Esophagus mucosa (tissue), 1 donor: ENCODE measurements at regions not wholly inside any gene's neighbourhood (a gene's known extent, or its start where the extent isn't known, plus 50 kb on each side); places are given as distances from the start of the nearest gene placed in this dataset.
A peak's percentile ranks its signal among the peaks of the same experiment; 100 is the strongest.
"Not testable (repeated sequence)": the region's sequence is repeated elsewhere in the genome, so short reads cannot be mapped to it uniquely, and the experiment has no call there.

Experiments
- ATAC-seq: fragments of 200-7000 bp; cut with Tn5 transposase; one replicate; pipeline ENCODE4 v1.9.1; 2020
- donor health status: DM: yes; HTN: yes; CAD: no.

- ATAC-seq = no peak
These were observed 225.3 kb upstream of the PRSS1 start for GRCh38 chr7:142523821-142524460.

GRCh38 chr7:142522735-142523134 is 226.5 kb upstream of the PRSS1 start:
- ATAC-seq = no peak

- ATAC-seq = peak; percentile 17
These were observed 228.4 kb upstream of the PRSS1 start for GRCh38 chr7:142520885-142521284.

GRCh38 chr7:142520455-142520854 is 228.8 kb upstream of the PRSS1 start:
- ATAC-seq = peak; percentile 44

- no peak for ATAC-seq
These were observed 229.9 kb upstream of the PRSS1 start for GRCh38 chr7:142519079-142520078.

- peak; percentile 85 for ATAC-seq
These were observed 233.2 kb upstream of the PRSS1 start for GRCh38 chr7:142516038-142516501.

- ATAC-seq = not testable (repeated sequence)
These were observed 234.6 kb upstream of the PRSS1 start for GRCh38 chr7:142514716-142515115.

- ATAC-seq = no peak
These were observed 235.9 kb upstream of the PRSS1 start for GRCh38 chr7:142513178-142513955.

- ATAC-seq = no peak
These were observed 237.5 kb upstream of the PRSS1 start for GRCh38 chr7:142511801-142512200.

- ATAC-seq = no peak
These were observed 237.9 kb upstream of the PRSS1 start for GRCh38 chr7:142511374-142511773.

GRCh38 chr7:142509235-142509634 is 240.0 kb upstream of the PRSS1 start:
- ATAC-seq = not testable (repeated sequence)

- ATAC-seq = peak; percentile 73
These were observed 241.0 kb upstream of the PRSS1 start for GRCh38 chr7:142508251-142508650.

- no peak for ATAC-seq
These were observed 241.5 kb upstream of the PRSS1 start for GRCh38 chr7:142507799-142508198.

GRCh38 chr7:142507066-142507465 is 242.2 kb upstream of the PRSS1 start:
- not testable (repeated sequence) for ATAC-seq

- ATAC-seq = no peak
These were observed 242.7 kb upstream of the PRSS1 start for GRCh38 chr7:142506601-142507000.

GRCh38 chr7:142503949-142504348 is 245.3 kb upstream of the PRSS1 start:
- not testable (repeated sequence) for ATAC-seq

GRCh38 chr7:142503036-142503435 is 245.2 kb upstream of the PRSS58 start:
- no peak for ATAC-seq

- ATAC-seq = no peak
These were observed 243.6 kb upstream of the PRSS58 start for GRCh38 chr7:142501434-142501833.

GRCh38 chr7:142500366-142500765 is 242.5 kb upstream of the PRSS58 start:
- no peak for ATAC-seq

- ATAC-seq = no peak
These were observed 241.8 kb upstream of the PRSS58 start for GRCh38 chr7:142499635-142500034.

- no peak for ATAC-seq
These were observed 240.5 kb upstream of the PRSS58 start for GRCh38 chr7:142498364-142498763.

- ATAC-seq = peak; percentile 55
These were observed 238.7 kb upstream of the PRSS58 start for GRCh38 chr7:142496545-142496991.

- not testable (repeated sequence) for ATAC-seq
These were observed 238.0 kb upstream of the PRSS58 start for GRCh38 chr7:142495879-142496278.
